HG03442 (cell line): ENCODE measurements at regions not wholly inside any gene's neighbourhood (a gene's known extent, or its start where the extent isn't known, plus 50 kb on each side); places are given as distances from the start of the nearest gene placed in this dataset.

Experiments used
- ATAC-seq: cut with Tn5 transposase; IDR thresholded peaks from one replicate; pipeline ENCODE4 v1.9.1; 2021; ENCODE audit warnings: mild to moderate bottlenecking, moderate library complexity; ENCODE audit not compliant: unreplicated experiment

DNA sequence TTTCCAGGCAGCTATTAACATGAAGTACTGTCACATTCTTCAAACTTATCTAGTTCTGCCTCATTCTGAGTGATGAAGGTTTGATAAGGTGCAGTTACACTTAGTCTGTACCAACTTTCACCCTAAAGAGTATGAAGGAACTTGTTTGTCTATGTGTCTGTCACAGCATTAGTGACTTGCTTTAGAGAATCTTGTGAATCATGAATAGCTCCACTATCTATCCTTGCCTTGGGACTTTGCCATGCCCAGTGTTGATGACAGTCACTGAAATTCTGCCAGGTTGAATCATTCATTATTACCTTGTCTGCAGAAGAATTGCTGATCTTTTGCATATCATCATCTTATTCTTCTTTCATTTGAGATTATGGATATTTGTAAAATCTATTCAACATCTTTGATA is 50.9 kb upstream of the A1CF start:
- no peak for ATAC-seq

DNA sequence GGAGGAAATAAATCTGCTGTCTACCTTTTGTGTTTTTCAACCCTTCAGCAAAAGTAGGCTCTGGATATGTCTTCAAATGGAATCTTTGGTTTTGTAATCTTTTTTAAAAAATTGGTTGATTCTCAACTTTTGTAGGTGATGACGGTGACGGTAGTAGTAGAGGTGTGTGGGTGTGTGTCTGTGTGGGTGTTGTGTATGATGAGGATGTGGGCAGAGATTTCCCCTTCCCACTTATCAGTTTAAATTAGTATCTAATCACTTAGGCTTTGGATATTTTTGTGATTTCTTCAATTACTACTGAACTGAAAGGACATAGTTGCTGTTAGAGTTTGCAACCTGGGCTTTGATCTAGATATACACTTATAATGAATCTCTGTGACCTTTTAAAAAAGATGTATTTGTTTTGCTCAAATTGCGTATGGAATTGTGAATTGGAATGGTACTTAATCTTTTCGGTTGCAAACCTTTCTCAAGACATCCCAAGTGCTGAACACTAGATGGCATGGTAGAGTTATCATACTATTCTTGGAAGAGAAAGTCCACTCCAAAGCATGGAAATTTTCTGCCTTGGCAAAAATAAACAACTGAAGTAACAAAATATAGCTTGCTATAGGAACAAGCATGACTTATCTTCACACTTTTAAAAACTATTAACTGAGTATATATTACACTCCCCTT is 51.9 kb upstream of the A1CF start:
- ATAC-seq, result no peak

DNA sequence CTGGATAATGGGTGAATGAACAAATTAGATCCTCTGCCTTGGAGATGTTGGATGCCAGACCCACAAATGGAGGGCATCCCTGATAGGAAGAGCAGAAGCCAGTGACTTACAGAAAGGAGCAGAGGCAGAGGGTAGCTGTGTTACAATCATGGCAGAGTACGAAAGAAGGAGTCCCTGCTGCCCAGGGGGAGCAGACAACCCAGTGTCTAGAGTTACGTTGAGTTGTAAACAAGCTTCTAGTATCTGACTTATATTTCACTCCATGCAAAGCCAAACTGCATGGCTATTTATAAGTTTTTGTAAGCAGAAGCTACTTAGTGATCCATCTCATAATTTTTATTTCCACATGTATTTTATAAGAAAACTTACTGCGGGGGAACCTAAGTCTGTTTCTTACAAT is 56.2 kb upstream of the A1CF start:
- no peak for ATAC-seq

DNA sequence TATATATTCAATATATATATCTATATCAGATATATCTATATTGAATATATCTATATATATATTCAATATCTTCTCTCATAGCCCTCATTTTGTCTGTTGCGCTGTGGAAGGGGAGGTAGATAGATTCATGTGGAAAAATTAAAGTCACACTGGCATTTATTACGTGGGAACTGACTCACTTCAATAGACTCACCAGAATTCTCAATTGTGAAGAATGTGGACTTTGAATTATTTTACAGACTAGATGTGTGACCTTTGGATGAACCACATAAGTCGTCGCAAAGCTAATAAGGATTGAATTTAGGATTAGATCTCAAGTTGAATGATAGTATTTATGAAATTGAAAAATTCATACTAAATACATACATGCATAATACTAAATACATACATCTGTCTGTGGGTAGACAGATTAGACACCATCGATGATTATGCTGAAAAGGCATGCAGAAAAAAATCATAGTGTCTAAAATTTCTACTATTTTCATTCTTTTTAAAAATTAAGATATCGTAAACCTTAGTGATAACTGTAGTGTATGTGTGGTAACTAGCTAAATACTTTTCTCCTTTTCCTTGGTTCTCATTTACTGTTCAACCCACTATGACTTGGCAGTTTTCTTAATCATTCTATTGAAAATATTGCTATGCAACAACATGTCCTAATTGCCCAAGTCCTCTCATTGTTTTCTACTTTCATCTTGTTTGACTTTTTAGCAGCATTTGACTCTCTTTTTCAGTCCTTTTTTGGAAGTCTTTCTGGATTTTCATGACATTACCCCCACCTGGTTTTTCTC is 61.8 kb upstream of the A1CF start:
- no peak for ATAC-seq

DNA sequence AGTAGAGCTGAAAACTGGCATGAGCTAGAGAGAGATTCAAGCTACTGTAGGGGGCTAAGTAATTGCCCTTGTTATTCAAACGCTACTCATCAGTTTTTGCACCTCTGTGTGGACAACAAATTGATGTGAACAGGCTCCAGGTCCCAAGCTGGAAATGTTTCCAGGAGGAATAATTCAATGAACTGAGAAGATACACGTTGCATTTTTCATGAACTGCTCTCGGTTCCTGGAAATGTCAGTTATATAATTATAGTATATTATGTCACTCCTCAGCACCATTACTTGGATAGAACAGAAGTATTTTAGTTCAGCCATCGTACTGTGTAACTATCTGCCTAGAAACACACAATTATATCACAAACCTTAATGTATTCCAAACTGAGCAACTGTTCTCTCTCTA is 65.9 kb upstream of the A1CF start:
- no peak for ATAC-seq

DNA sequence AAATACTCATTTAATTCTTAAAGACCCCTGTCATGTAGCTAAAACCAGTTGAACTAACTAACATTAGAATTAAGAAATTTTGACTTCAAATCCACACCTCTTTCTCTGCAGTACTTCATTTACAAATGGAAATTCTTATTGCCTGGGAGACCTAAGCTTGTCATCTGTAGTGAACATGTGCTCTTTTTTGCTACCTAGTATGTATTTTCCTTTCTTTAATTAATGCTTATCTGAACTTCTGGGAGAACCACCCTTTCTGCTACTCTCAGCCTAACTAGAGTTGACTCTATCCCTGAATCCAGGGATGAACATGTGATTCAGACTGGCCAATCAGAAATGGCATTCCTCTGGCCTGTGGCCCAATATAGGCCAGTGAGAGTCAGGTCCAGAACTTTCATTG is 75.9 kb upstream of the A1CF start:
- ATAC-seq, result no peak

DNA sequence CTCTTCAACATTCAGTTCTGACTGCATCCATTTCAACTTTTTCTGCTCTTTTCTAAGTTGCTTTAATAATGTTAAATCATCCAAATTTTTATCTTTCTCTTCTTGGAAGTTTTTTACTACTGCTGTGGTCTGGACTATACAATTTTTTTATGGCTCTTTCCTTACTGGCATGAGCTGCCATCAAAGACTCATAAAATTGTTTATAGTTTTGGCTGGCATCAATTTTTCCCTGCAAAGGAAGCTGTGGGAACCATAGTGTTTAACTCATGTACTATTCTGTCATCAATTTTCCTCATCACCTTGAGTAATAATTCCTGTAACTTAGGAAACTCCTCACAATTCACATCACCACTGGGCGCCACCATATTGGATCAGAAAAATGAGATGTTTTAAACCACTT is 77.6 kb upstream of the A1CF start:
- no peak for ATAC-seq

DNA sequence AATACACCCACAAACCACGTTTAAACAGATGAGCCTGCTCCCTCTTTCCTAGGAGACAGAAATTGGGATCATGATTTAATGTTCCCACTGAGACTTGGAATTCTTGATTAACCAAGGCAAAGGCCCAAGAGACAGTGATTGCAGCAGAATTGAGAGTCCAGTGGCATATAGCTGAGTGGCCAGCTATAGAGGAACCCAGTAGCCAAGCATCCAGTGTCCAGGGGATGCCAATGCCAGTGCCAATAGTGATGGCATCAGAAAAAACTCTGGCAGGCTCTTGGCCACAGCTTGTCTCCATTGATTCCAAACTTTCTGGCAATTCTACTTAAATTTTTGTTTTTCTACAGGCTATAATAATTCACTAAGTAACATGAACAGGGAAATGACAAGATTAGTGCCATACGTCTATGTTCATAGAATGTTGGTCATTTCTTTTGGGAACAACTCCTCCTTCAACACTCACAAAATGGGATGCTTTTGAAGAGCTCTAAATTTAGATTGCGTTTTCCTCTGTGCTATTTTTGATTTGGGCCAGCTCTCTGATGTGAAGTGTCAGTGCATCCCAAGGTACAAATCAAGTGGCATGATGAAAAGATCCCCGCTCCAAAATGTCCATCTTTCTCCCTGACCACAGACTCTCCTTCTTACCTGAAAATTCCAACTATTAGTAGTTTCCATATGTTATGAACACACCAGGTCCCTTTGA is 83.1 kb upstream of the A1CF start:
- no peak for ATAC-seq

DNA sequence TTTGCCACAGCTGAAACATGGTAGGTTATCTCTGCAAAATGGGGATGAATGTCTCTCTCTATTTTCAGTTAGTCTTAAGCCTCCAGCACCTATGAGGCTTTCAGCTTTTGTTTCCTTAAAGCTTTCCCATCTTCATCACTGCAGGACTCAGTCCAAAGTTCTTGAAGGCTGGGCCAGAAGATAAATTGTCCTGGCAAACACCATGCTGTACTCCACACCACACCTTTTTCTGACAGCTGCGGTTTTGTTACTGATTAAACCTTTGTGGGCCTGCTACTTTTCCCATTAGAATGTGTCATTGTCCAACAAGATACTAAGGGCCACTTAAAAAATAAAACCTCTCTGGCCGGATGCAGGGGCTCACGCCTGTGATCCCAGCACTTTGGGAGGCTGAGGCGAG is 87.2 kb upstream of the A1CF start:
- no peak for ATAC-seq

DNA sequence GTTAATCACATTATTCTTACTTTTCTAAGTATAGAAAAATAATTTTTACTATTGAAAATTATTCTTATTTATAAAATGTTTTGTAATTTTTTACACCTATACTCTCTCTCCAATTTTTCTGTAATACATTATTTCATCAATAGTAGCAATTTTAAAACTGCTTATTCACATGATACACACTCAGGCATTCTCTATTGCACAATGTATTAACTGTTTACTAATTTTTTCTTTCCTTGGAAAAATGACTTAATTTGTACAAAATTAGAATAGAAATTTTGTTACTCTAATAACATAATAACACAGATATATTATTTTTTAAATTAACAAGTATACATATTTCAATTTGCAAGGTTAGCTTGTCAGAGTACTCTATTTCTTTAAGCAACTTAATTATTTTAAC is 92.9 kb upstream of the PRKG1 start:
- ATAC-seq, result no peak

DNA sequence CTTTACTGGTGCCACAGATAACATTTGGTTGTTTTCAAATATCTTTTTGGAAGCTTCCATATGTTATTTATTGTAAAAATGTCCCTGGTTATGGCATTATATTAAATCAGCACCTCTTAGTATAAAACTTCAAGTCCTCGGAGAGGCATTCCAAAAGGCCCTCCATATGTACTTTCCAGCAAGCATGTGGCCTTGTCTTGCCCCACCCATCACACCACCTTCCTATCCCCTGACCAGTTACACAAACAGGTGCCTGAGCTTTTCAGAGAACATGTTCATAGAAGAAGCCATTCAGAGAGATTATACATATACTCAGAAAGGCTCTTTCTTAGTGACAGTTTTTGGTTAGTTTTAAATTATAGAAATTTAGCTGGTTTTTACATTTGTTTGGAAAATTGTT is 92.4 kb upstream of the PRKG1 start:
- ATAC-seq, result no peak

DNA sequence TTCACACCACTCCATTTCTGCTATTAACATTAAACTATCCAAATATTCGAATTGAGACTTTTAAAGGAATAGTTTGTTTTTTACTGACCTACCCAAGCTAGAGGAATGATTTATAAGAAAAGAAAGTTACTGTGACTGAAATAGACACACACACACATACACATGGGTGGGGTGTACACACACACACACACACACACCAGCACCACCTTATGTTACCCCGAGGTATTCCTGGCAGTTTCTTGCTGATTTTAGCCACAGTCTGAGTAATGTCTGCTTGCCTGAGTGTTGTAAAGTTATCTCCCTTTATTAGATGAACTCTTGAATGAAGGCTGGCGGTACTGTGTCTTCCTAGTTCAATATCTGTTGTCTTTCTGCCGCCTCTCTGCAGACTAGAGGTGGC is 91.3 kb upstream of the PRKG1 start:
- ATAC-seq, result no peak

DNA sequence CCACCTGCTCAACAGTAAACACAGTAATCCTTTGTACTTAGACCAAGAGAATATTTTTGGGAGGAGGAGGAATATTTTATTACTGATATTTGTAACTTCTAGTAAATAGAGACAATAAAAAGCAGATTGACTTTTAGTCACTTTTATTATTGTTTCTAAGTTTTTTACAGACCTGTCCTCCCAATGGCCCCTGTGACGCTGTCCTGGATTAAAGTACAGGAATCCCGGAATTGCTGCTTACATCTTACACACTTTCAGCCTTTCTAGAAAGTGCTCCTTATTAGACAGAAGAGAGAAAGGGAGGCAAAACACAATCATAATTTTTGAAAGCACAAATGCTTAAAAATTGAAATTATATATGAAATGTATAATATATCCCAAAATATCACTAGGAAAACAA is 86.4 kb upstream of the PRKG1 start:
- ATAC-seq, result no peak

DNA sequence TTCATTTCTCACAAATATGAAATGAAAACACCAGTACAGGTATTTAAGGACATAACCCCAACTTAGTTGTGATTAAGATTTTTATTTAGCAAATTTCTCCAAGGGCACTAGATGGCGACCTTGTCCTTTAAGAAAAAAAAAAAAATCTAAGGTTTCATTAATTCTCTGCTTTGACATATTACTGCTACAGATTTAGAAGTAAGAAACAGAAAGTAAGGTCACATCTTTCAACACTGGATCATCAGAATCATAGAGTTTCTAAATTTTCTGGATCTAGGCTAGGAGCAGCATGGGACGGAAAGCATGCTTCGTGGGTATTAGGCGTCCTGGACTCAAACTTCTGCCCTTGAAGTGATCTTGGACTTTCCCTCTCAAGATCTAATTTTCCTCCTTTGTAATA is 85.5 kb upstream of the PRKG1 start:
- ATAC-seq, result no peak

DNA sequence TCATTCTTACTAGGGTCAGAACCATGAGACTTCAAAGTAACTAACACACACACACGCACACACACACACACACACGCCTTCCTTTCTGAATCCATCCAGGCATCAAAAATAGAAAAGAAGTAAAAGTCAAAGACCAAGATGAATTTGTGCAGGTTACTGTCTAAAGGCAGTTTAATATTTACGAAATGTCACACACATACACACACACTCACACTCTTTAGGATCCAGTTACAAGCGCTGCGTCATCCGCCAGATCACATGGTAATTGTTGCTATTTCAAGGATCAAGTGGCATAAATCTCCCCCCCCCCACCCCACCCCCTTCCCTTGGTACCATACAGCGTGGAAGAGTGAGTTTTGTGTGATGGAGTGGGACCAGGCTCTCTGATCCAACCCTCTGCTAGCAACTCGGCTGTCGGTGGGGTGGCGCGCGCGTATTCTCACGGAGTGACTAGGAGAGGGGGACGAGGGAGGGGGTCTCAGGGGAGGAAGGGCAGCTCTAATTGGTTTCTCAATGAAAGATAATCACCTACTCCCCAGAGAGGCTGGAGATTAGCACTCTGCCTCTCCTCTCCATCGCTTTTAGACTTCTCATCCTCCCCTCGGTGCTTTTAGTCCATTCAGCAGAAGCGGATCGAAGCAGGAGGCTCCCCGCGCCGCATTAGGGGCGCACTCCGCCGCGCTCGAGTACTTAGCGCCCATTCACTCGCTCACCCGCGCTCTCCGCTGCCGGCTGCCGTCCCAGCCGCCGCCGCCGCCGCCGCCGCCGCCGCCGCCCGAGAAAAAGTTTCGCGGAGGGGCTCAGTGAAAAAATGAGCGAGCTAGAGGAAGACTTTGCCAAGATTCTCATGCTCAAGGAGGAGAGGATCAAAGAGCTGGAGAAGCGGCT is 83.5 kb upstream of the PRKG1 start:
- no peak for ATAC-seq

DNA sequence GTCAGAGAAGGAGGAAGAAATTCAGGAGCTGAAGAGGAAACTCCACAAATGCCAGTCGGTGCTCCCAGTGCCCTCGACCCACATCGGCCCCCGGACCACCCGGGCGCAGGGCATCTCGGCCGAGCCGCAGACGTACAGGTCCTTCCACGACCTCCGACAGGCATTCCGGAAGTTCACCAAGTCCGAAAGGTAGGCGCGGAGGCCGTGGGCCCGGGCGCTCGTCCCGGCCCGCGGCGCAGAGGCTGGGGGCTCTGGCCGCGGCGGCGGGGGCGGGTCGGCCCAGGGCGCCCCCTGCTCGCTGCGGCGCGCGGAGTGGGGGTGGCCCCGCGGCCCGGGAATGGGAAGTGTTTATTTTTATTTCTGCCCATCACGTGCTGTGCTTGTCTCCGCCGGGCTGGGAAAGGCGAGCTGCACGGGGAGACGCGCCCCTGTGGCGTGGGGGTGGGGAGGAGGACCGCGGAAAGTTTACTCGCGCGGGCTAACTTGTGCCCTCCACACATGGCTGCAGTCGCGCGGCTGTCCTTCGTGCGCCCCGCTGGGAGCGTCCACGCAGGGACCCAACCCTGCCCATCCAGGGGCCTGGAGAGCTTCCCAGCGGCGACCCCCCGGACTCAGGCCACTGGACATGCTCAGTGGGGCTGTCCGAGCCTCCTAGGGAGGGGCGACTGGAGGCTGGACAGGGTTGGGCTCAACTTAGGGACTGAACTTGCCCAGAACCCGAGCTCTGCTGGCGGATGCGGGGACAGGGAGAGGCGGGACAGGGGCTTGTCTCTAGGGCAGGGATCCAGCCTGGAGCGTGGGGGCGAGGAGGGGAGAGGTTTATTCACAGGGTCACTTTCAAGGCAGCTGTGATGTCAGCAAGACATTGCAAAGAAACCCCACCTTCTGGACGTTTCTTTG is 82.6 kb upstream of the PRKG1 start:
- ATAC-seq, result no peak

DNA sequence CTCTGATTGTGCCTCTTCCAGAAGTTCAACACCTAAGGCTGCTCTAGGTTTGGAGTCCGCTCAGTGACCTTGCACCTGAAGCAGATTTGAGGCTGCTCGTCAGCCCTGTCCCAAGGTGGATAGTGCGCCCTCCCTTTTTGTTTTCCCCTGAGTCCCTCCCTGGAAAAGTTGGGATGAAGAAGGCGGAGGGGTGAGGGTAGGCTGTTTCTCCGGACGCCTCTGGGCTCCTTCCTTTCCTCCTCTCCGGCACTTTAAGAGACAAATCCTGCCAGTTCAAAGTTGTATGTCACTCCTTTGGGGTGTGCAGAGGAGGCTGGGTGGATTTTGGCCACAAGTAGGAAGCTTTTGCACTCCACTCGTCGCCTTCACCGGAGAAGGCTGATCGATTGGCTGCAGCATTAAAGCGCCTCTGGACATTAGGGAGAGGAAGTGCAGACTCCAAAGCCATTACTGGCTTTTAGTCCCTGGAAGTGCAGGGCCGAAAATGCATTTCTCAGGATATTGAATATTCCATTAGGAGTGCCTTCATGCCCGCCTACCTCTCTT is 81.9 kb upstream of the PRKG1 start:
- no peak for ATAC-seq

DNA sequence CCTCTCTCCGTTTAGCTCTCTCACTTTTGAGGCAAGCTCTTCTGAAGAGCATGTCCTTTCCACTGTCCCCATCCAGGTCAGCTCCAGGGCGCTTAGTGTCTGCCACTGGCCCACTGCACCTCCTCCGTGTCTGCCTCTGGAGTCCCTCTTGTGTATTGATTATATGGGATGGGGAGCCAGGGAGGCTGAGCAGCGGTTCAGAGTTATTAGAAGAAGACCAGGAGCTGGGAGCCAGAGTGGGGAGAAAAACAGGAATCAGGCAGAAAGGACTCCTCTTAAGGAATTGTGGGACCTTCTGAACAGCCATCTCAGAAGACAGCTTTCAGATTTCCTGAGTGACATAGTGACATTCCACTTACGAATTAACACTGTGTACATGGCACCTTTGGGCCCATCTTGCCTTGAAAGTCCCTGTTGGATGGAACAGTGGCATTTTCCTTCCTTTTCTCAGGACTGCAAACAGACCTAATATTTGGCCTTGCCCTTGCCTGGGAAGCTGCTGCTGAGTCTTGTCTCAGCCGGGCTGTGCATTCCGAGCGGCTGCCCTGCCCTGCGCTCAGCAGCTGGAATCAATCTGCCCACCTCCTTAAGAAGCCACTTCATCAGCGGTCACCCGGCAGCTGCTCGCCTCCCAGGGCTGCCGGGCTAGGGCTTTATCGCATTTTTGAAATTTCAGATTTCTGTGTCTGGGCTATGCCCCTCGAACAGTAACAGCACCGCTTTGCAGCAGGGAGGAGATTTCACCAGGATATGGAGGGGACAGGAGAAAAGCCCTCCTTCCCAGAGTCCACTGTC is 81.1 kb upstream of the PRKG1 start:
- ATAC-seq, result no peak

DNA sequence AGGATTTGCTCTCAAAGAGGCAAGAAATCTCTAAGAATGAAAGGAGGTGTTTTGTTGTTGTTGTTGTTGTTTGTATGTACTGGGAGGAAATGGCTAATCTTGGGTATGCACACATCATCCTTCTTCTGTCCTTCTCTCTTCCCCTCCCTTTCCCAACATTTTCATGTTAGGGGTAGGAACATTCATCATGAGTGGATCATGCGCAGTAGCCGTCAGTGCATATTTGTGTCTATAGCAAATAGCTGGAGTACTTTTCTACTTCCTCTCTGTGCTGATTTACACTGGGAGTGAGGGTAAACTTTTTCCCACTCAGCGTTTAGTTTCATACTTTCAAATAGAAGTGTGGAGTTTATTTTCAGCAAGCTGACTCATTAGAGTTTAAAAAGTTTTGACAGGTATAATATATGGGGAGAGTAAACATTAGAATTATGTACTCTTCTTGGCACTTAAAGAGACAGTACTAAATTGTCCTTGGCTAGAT is 80.5 kb upstream of the PRKG1 start:
- ATAC-seq, result no peak
